Sigmoid colon (tissue), 4 donors: ENCODE measurements at regions not wholly inside any gene's neighbourhood (a gene's known extent, or its start where the extent isn't known, plus 50 kb on each side); places are given as distances from the start of the nearest gene placed in this dataset.

ENCODE experiments used
- CTCF ChIP-seq, 4 experiments: fragments of 450-650 bp in 3 of 4; fragments of 200-600 bp in 1 of 4; IDR thresholded peaks; one replicate each; pipeline ENCODE4 v1.5.1; 2016 to 2019; ENCODE audit warnings: antibody characterized with exemption in 4 of 4, mild to moderate bottlenecking in 3 of 4, moderate library complexity in 2 of 4
- EP300 ChIP-seq, 4 donors: sonication (generic); formaldehyde crosslinking; IDR thresholded peaks; one replicate each; pipeline ENCODE4 v1.6.1; 2017; ENCODE audit warnings: antibody characterized with exemption in 4 of 4
- POLR2A ChIP-seq, 2 donors: fragments of 450-650 bp; IDR thresholded peaks; one replicate each; pipeline ENCODE4 v1.6.1; 2016; ENCODE audit warnings: antibody characterized with exemption in 2 of 2, mild to moderate bottlenecking in 2 of 2, moderate library complexity in 2 of 2
- POLR2AphosphoS5 ChIP-seq, 4 donors: sonication (generic); formaldehyde crosslinking; IDR thresholded peaks; one replicate each; pipeline ENCODE4 v1.6.1; 2017; ENCODE audit warnings: antibody characterized with exemption in 4 of 4

- TF ChIP-seq POLR2A (IDR thresholded peaks at IDR 0.05) = no peak
- no peak for TF ChIP-seq CTCF (IDR thresholded peaks at IDR 0.05)
- TF ChIP-seq POLR2AphosphoS5 (IDR thresholded peaks at IDR 0.05) = no peak
- TF ChIP-seq EP300 (IDR thresholded peaks at IDR 0.05) = no peak
These were observed 340.9 kb downstream of the TRIB2 start for GRCh38 chr2:13057671-13058070.
